NCI-H1105 (cell line): ENCODE measurements at regions not wholly inside any gene's neighbourhood (a gene's known extent, or its start where the extent isn't known, plus 50 kb on each side); places are given as distances from the start of the nearest gene placed in this dataset.
A peak's percentile ranks its signal among the peaks of the same experiment; 100 is the strongest.
"Not testable (repeated sequence)": the region's sequence is repeated elsewhere in the genome, so short reads cannot be mapped to it uniquely, and the experiment has no call there.

Experiments
- DNase-seq: peaks from one replicate; lab custom pipeline; 2025; lab: John Stamatoyannopoulos, UW

GRCh38 chr4:12178614-12179610 lies 750.2 kb upstream of the HS3ST1 start:
- DNase-seq = peak; percentile 0

GRCh38 chr4:12177416-12177815 lies 748.7 kb upstream of the HS3ST1 start:
- no peak for DNase-seq

- no peak for DNase-seq
These were observed 744.8 kb upstream of the HS3ST1 start for GRCh38 chr4:12173496-12173895.

DNA sequence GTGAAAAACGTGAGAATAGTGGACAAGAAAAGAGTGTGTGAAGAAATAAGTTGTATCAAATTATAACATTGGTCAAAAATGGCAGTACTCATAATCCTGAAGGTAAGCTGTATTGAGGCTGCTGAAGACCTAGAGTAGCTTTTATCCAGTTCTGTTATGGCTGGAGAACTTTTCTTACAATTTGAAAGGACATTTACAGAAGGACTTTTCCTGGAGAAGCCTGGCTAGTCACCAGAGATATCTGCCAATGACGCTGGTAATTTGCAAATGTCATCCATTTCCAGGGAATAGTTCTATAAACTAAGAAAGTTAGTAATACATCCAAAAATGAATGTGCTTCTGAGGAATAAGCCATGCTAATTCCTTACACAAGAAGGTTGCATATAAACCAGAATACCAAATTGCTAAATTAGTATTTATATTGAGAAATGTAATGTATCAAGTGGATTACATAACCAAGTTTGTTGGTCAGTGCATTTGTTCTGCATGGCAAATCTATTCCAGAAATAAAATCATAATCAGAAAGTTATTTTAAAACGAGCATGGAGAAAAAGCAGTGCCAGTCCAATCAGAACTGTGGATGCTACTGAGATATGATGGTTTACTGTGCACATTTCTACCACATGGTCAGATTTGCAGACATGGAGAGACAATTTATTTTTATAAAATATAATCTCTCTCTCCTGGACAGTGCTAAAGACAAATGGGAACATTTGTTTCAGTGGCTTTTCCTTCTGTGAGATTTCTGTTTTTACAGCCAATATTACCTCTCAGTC lies 743.7 kb upstream of the HS3ST1 start:
- no peak for DNase-seq

DNA sequence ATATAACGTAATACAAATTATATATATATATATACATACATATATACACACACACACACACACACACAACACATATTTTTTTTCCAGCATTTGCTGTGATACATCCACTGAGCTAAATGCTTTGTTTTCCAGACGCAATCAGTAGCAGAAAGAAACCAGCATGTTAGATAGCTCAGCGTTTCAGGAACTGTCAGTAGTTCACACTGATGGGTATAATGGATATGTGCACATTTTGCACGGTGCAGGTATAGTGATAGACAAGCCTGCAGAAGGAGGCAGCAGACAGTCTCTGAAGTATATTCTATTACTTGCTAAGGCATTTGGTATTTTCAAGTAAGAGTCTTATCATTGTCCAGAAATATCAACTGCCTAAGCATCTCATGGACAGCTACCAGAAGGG lies 741.6 kb upstream of the HS3ST1 start:
- no peak for DNase-seq

DNA sequence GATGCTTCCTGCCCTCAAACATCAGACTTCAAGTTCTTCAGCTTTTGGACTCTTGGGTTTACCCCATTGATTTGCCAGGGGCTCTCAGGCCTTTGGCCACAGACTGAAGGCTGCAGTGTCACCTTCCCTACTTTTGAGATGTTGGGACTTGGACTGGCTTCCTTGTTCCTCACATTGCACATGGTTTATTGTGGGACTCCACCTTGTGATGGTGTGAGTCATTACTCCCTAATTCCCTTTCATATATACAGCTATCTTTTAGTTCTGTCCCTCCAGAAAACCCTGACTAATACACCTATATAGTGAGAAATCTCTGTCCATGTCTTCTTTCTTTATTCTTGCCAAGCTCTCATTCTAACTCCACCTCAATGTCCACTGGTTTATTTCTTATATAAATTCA lies 736.9 kb upstream of the HS3ST1 start:
- DNase-seq = no peak

GRCh38 chr4:12146339-12146738 lies 717.6 kb upstream of the HS3ST1 start:
- DNase-seq = no peak

GRCh38 chr4:12145768-12146167 lies 717.1 kb upstream of the HS3ST1 start:
- no peak for DNase-seq

- no peak for DNase-seq
These were observed 716.4 kb upstream of the HS3ST1 start for GRCh38 chr4:12145106-12145505.

DNA sequence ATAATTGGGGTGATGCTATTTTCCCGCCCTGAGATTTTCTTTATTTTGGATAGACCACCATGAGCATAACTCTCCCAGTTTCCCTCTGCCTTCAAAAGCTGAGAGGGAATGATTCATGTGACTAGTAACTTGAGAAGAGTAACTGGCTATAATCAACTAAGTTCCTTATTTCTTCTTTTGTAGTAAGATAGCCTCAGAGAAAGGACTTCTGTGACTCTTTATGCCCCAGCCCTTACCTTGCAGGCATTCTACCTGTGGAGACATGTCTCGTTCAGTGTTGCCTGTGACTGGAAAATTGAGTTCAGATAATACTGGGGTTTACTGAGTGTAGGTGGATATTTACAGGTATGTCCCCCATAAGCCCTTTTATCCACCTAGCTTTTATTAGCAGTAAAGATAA lies 715.4 kb upstream of the HS3ST1 start:
- no peak for DNase-seq

- no peak for DNase-seq
These were observed 712.2 kb upstream of the HS3ST1 start for GRCh38 chr4:12140864-12141263.

DNA sequence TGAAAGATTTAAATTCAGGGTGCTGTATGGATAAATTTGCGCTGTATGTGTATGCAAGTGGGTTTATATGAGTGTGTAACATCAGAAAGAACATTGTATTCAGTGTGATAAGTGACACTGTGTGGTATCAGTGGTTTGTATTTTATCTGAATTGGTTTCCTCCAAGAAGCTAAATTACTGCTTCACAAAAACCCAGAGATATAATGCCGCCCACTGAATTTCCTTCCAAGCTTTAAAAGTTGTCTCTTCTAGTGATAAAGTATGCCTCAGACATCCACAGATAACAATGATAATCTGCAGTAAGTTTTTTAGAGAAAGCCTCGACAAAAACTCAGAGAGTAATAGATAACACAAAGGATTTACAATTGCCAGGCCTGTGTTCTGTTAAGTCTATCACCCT lies 710.6 kb upstream of the HS3ST1 start:
- DNase-seq = no peak

- DNase-seq = no peak
These were observed 709.8 kb upstream of the HS3ST1 start for GRCh38 chr4:12138488-12138887.

DNA sequence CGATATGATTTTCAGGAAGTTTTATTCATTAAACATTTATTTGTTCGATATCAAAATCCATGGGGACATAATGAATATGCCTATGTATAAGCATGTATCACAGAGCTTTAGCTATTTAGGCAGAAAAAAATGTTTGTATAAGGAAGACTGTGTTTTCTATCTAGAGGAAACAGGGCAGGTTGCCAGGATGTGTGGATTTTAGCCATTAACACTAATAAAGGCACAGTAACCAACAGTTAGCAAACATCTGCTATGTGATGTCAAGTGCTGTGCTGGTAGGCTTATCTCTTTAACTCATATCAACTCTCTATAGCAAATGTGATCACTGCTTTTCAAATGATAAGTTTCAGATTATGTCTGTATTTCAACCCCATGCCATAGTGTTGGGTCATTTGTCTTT lies 708.9 kb upstream of the HS3ST1 start:
- peak; percentile 46 for DNase-seq

DNA sequence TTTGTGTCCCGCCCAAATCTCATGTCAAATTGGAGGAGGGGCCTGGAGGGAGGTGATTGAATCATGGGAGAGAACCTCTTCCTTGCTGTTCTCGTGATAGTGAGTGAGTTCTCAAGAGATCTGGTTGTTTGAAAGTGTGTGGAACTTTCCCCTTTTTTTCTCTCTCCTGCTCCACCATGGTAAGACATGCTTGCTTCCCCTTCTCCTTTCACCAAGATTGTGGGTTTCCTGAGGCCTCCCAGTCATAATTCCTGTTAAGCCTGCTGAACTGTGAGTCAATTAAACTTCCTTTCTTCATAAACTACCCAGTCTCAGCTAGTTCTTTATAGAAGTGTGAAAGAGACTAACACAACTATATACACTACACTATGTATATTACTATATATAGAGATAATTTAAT lies 697.8 kb upstream of the HS3ST1 start:
- no peak for DNase-seq

DNA sequence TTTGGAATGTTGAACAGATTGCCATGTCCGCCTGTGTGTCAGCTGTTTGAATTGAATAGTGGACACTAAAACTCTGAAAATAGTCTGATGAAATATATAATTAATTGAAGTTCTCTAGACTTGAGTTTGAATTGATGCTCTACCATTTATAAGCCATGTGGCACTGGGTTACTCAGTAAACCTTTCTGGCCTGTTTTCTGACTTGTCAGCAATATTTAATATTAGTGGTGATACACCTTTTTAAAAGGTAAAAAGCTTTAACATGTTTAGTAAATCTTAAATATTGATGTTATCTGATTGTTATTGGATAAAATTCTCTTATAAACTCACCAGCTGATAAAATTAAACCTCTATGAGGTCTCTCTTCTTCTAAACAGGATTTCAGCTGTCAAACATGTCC lies 695.4 kb upstream of the HS3ST1 start:
- DNase-seq = no peak

DNA sequence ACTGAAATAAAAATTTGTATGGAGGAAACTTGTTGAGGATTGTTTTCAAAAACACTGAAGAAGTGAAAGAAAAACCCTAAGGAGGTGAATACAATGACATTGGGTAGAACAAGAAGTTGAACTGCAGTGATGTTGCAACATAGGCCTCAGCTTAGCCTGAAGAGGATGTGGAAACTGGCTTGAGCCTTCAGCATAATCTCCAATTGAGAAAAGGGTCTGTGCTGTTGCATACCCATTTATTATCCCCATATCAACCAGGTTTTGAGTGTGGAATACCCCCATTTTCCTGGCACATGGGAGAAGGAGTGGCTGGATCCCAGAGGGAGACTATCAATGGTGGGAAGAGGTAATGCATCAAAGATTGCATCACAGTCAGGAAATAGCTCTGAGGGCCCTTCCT lies 695.0 kb upstream of the HS3ST1 start:
- DNase-seq = no peak

DNA sequence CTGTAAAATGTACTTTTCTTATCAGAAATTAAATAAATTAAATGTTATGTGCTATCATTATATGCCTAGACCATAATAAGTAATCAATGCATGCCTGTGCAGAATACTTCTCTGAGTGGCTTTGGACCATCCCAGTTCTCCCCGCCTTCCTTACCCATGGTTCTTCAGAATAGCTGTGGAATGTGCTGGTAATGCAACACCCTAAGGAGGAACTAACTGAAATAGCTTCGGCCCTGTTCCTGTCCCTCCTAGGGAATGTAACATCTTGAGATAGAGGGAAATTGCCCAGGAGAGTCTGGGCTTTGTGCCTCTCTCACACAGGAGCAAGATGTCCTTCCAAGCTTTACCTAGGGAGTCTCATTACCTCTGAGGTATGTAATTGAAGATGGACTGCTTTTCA lies 693.6 kb upstream of the HS3ST1 start:
- no peak for DNase-seq

DNA sequence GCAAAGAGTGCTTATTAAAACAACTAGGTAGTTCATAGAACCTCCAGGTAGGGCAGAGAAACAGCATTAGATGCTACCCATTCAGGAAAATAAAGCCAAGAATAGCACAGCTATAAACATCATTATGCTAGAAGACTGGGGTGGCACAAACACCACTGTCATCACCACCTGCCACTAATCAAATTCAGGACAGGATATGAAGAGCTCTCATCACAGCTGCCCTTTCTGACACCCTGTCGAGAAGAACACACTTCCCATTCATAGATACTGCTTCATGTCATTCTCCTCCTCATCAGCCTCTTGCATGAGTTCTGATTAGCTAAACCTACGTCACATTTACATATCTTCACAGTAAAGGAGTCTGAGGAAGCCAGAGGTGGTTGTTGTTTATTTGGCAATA lies 692.3 kb upstream of the HS3ST1 start:
- no peak for DNase-seq

DNA sequence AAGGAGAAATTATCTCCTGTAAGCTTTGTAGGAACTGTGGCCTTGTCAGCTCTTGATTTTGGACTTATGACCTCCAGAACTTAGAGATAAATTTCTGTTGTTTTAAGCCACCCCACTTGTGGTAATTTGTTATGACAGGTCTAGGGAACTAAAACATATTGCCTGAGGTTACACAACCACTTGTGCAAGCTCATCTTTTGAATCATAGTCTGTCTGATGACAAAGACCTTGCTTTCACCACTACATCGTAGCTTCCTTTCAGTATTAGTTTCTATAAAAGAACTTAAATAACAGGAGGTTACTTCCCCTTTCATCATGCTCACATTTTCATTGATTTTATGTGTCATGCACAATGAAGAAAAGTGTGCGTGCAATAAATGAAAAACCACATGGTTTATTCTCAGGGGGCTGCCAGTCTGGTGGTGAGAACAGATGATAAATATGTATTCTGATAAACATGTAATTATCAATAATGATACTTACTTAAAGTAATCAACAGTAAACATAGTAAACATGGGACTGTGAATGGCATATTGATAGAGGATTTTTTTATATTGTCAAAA lies 690.0 kb upstream of the HS3ST1 start:
- no peak for DNase-seq

DNA sequence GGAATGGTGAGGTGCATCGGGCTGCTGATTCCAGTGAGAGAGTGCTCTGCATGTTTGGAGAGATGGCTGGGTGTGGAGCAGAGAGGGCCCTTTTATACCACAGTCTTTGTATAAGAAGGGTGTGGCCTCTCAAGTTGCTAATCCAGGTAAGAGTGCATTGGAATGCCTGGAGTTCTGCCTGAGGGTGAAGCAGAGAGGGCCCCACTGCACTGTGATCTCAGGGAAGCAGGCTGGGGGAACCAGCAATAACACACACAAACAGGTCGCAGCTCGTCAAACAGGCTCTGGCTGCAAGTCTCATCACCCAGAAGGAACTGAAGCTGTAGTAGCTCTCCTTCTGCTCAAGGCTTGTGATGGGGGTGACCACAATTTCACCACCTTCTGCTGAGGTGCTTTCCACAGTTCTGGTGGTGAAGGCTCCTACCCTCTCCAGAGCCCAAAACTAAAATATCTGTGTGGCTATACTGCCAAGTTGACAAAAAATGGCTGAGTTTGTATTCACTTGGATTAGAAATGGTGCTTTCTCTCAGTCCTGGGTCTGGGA lies 687.4 kb upstream of the HS3ST1 start:
- no peak for DNase-seq

GRCh38 chr4:12110627-12111026 lies 681.9 kb upstream of the HS3ST1 start:
- DNase-seq = no peak

GRCh38 chr4:12109056-12109455 lies 680.4 kb upstream of the HS3ST1 start:
- not testable (repeated sequence) for DNase-seq
